Activated CD4-positive, alpha-beta memory T cell treated with anti-CD3 and anti-CD28 coated beads for 36 hours (primary cell): ENCODE measurements at regions not wholly inside any gene's neighbourhood (a gene's known extent, or its start where the extent isn't known, plus 50 kb on each side); places are given as distances from the start of the nearest gene placed in this dataset.

Source experiments
- CTCF ChIA-PET: fragments of 350-600 bp; sonication (Branson Sonifier 250); formaldehyde crosslinking; loops from one replicate; lab custom pipeline; 2021; ENCODE audit warnings: antibody characterized with exemption, inconsistent platforms; lab: Charles Lee
- POLR2A ChIA-PET: fragments of 350-600 bp; sonication (Branson Sonifier 250); formaldehyde crosslinking; loops from one replicate; lab custom pipeline; 2021; ENCODE audit warnings: antibody characterized with exemption; lab: Charles Lee
- DNase-seq: peaks from one replicate; pipeline ENCODE4 v3.0.0-alpha.2; 2020
- H3K27ac Mint-ChIP-seq: one replicate; pipeline ENCODE4 v1.8.0; 2021; ENCODE audit warnings: mixed read lengths
- H3K27me3 Mint-ChIP-seq: one replicate; pipeline ENCODE4 v1.8.0; 2021; ENCODE audit warnings: mixed read lengths
- H3K36me3 Mint-ChIP-seq: one replicate; pipeline ENCODE4 v1.8.0; 2021; ENCODE audit warnings: mixed read lengths
- H3K4me1 Mint-ChIP-seq: one replicate; pipeline ENCODE4 v1.8.0; 2021; ENCODE audit warnings: low read depth, mixed read lengths
- H3K4me3 Mint-ChIP-seq: one replicate; pipeline ENCODE4 v1.8.0; 2021; ENCODE audit warnings: mild to moderate bottlenecking, mixed read lengths
- H3K9me3 Mint-ChIP-seq: one replicate; pipeline ENCODE4 v1.8.0; 2021; ENCODE audit warnings: mixed read lengths
- intact Hi-C: fragments of 100-400 bp; cut with micrococcal nuclease; formaldehyde crosslinking; loops from one replicate; pipeline ENCODE4 v1.15.1; 2023

GRCh38 chr2:181805228-181806038, 86.1 kb upstream of the ITPRID2 start:
- Mint-ChIP-seq H3K4me3 (no peak overlapping the region), H3K36me3 (no peaks in the 10 kb centered on the region), H3K27ac (no peak overlapping the region), H3K9me3 (no peaks in the 10 kb centered on the region), H3K27me3 (peaks cover 16% of the 10 kb centered on the region), H3K4me1 (no peaks in the 10 kb centered on the region)
- intact Hi-C loops, result no loop called here
- CTCF ChIA-PET, result no interaction called here
- no peak for DNase-seq
- POLR2A ChIA-PET, result no interaction called here

- intact Hi-C loops, result no loop called here
- Mint-ChIP-seq H3K27ac (no peak overlapping the region), H3K9me3 (no peaks in the 10 kb centered on the region), H3K4me1 (peaks cover 2% of the 10 kb centered on the region), H3K36me3 (no peaks in the 10 kb centered on the region), H3K4me3 (no peak overlapping the region), H3K27me3 (peaks cover 16% of the 10 kb centered on the region)
- ChIA-PET CTCF (no interaction called here), POLR2A (no interaction called here)
- DNase-seq, result no peak
Measured at GRCh38 chr2:181806039-181806392, 85.5 kb upstream of the ITPRID2 start.

GRCh38 chr2:181807526-181807925, 84.0 kb upstream of the ITPRID2 start:
- H3K27ac Mint-ChIP-seq, result no peak overlapping the region
- H3K36me3 Mint-ChIP-seq, result no peaks in the 10 kb centered on the region
- H3K27me3 Mint-ChIP-seq, result peaks cover 11% of the 10 kb centered on the region
- POLR2A ChIA-PET, result interaction anchor here (0.6 kb wide), 1 partner anchor 45 kb away, joined by 3 read pairs; no protein-coding TSS in a partner anchor
- peaks cover 2% of the 10 kb centered on the region for H3K4me1 Mint-ChIP-seq
- intact Hi-C loops, result no loop called here
- no peak for DNase-seq
- H3K9me3 Mint-ChIP-seq, result no peaks in the 10 kb centered on the region
- H3K4me3 Mint-ChIP-seq, result no peak overlapping the region
- CTCF ChIA-PET, result no interaction called here

GRCh38 chr2:181810823-181811695, 80.5 kb upstream of the ITPRID2 start:
- peaks cover 10% of the 10 kb centered on the region for H3K4me1 Mint-ChIP-seq
- no peak overlapping the region for H3K27ac Mint-ChIP-seq
- no peaks in the 10 kb centered on the region for H3K36me3 Mint-ChIP-seq
- intact Hi-C loops, result no loop called here
- DNase-seq, result no peak
- ChIA-PET POLR2A (interaction anchor here (0.9 kb wide), 1 partner anchor 10 kb away, joined by 3 read pairs; no protein-coding TSS in a partner anchor), CTCF (no interaction called here)
- no peaks in the 10 kb centered on the region for H3K9me3 Mint-ChIP-seq
- H3K4me3 Mint-ChIP-seq, result no peak overlapping the region
- H3K27me3 Mint-ChIP-seq, result peaks cover 2% of the 10 kb centered on the region

GRCh38 chr2:181812106-181812743, 79.3 kb upstream of the ITPRID2 start:
- H3K27ac Mint-ChIP-seq, result no peak overlapping the region
- ChIA-PET CTCF (no interaction called here), POLR2A (interaction anchor here (0.9 kb wide), 1 partner anchor 11 kb away, joined by 3 read pairs; no protein-coding TSS in a partner anchor)
- no peaks in the 10 kb centered on the region for H3K36me3 Mint-ChIP-seq
- no peak for DNase-seq
- intact Hi-C loops, result no loop called here
- H3K4me1 Mint-ChIP-seq, result peaks cover 10% of the 10 kb centered on the region
- H3K27me3 Mint-ChIP-seq, result no peaks in the 10 kb centered on the region
- no peak overlapping the region for H3K4me3 Mint-ChIP-seq
- H3K9me3 Mint-ChIP-seq, result no peaks in the 10 kb centered on the region

GRCh38 chr2:181814057-181814491, 77.5 kb upstream of the ITPRID2 start:
- Mint-ChIP-seq H3K36me3 (no peaks in the 10 kb centered on the region), H3K27me3 (no peaks in the 10 kb centered on the region), H3K4me3 (no peak overlapping the region), H3K4me1 (peaks cover 10% of the 10 kb centered on the region), H3K9me3 (no peaks in the 10 kb centered on the region), H3K27ac (no peak overlapping the region)
- intact Hi-C loops, result no loop called here
- no peak for DNase-seq
- CTCF ChIA-PET, result no interaction called here
- POLR2A ChIA-PET, result no interaction called here

- ChIA-PET CTCF (interaction anchor here (0.7 kb wide), 1 partner anchor 52 kb away, joined by 3 read pairs; no protein-coding TSS in a partner anchor), POLR2A (no interaction called here)
- intact Hi-C loops, result no loop called here
Measured at GRCh38 chr2:181817509-181817908, 74.0 kb upstream of the ITPRID2 start.

GRCh38 chr2:181818058-181818680, 73.4 kb upstream of the ITPRID2 start:
- Mint-ChIP-seq H3K27me3 (peaks cover 3% of the 10 kb centered on the region), H3K9me3 (no peaks in the 10 kb centered on the region), H3K4me3 (no peak overlapping the region), H3K4me1 (peaks cover 8% of the 10 kb centered on the region), H3K36me3 (no peaks in the 10 kb centered on the region), H3K27ac (no peak overlapping the region)
- no peak for DNase-seq
- ChIA-PET CTCF (interaction anchor here (0.6 kb wide), 1 partner anchor 287 kb away, joined by 3 read pairs; no protein-coding TSS in a partner anchor), POLR2A (no interaction called here)
- intact Hi-C loops, result no loop called here

More at GRCh38 chr2:181817509-181817908, 74.0 kb upstream of the ITPRID2 start:
- no peaks in the 10 kb centered on the region for H3K36me3 Mint-ChIP-seq
- H3K27ac Mint-ChIP-seq, result no peak overlapping the region
- DNase-seq, result no peak
- no peaks in the 10 kb centered on the region for H3K9me3 Mint-ChIP-seq
- no peak overlapping the region for H3K4me3 Mint-ChIP-seq
- no peaks in the 10 kb centered on the region for H3K27me3 Mint-ChIP-seq
- peaks cover 8% of the 10 kb centered on the region for H3K4me1 Mint-ChIP-seq

- intact Hi-C loops, result no loop called here
- Mint-ChIP-seq H3K27ac (no peak overlapping the region), H3K4me1 (peaks cover 4% of the 10 kb centered on the region), H3K36me3 (no peaks in the 10 kb centered on the region), H3K4me3 (no peak overlapping the region), H3K9me3 (no peaks in the 10 kb centered on the region), H3K27me3 (peaks cover 3% of the 10 kb centered on the region)
- DNase-seq, result no peak
- ChIA-PET POLR2A (no interaction called here), CTCF (interaction anchor here (0.6 kb wide), 1 partner anchor 288 kb away, joined by 3 read pairs; no protein-coding TSS in a partner anchor)
Measured at GRCh38 chr2:181818840-181819239, 72.7 kb upstream of the ITPRID2 start.

- POLR2A ChIA-PET, result no interaction called here
- DNase-seq, result no peak
- Mint-ChIP-seq H3K4me3 (no peak overlapping the region), H3K27me3 (peaks cover 3% of the 10 kb centered on the region), H3K4me1 (no peaks in the 10 kb centered on the region), H3K9me3 (no peaks in the 10 kb centered on the region), H3K27ac (no peak overlapping the region), H3K36me3 (no peaks in the 10 kb centered on the region)
- CTCF ChIA-PET, result no interaction called here
- intact Hi-C loops, result no loop called here
Measured at GRCh38 chr2:181821049-181821448, 70.5 kb upstream of the ITPRID2 start.

GRCh38 chr2:181822097-181822496, 69.4 kb upstream of the ITPRID2 start:
- no peaks in the 10 kb centered on the region for H3K4me1 Mint-ChIP-seq
- no peaks in the 10 kb centered on the region for H3K36me3 Mint-ChIP-seq
- POLR2A ChIA-PET, result interaction anchor here (0.5 kb wide), 1 partner anchor 20 kb away, joined by 3 read pairs; no protein-coding TSS in a partner anchor
- no peak overlapping the region for H3K4me3 Mint-ChIP-seq
- CTCF ChIA-PET, result interaction anchor here (0.8 kb wide), 1 partner anchor 132 kb away, joined by 3 read pairs; no protein-coding TSS in a partner anchor
- DNase-seq, result no peak
- no peaks in the 10 kb centered on the region for H3K9me3 Mint-ChIP-seq
- H3K27ac Mint-ChIP-seq, result no peak overlapping the region
- H3K27me3 Mint-ChIP-seq, result peaks cover 3% of the 10 kb centered on the region
- intact Hi-C loops, result no loop called here
